ENCODE measurements at regions not wholly inside any gene's neighbourhood (a gene's known extent, or its start where the extent isn't known, plus 50 kb on each side); places are given as distances from the start of the nearest gene placed in this dataset.

GRCh38 chr6:88558981-88559380, 392.8 kb upstream of the CNR1 start:
- no peak for DNase-seq (ENCODE audit: extremely low read depth, low read depth)

DNA sequence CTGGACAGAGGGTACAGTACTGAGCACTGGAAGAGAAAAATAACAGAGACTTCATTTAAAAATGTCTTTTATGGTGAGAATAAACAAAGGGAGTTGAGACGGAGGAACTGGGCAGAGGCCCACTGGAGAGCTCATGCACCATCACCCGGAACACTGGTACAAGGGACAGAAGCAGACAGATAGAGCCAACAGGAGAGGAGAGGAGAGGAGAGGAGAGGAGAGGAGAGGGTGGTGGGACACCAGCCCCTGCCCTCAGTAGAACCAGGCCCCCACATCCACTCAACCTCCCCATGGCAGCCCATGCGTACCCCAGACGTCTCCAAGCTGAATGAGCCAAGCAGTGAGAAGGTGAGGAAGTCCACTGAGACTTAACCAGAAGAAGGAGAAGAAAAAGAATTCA, 390.5 kb upstream of the CNR1 start:
- no peak for DNase-seq (ENCODE audit: extremely low read depth, low read depth)

DNA sequence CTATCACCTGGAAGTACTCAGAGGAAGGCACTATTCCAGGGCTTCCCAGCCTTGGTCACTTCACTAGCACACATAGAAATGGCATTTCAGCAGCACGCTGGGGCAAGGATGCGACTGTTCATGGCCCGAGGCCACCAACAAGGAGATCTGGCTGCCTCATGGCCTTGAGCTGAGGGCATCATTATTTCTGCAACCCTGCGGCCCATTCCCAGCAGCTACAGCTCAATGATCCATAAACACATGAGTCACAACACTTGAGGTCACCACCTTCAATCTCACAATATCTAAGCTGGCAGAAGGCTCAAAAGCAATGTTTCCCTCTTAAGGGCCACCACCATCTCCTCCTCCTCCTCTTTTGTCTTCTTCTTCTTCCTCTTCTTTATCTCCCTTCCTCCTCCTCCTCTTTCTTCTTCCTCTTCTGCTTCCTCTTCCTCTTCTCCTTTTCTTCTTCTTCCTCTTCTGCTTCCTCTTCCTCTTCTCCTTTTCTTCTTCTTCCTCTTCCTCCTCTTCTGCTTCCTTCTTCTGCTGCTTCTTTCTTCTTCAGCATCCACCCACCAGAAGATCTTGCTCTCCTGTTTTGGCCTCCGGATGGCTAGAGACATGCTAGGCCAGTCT, 382.9 kb upstream of the CNR1 start:
- DNase-seq (ENCODE audit: extremely low read depth, low read depth): no peak

DNA sequence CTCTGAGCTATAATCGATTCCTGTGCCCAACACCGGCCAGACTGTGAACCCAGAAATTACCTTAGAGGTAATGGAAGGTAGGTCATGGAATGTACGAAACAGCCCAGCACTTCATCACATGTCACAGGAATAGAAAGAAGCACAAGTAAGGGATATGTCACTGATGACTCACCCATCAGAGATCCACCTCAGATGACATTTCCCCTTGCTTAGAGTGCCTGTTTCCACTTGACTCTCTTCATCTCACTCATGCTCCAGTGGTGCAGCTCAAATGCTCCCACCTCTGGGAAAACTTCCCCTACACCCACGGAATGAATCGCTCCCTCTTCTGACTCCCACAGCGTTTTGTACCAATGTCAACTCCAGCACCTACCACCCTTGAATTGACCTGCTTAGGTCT, 381.6 kb upstream of the CNR1 start:
- DNase-seq (ENCODE audit: extremely low read depth, low read depth): no peak

GRCh38 chr6:88545991-88546390, 379.8 kb upstream of the CNR1 start:
- no peak for DNase-seq (ENCODE audit: extremely low read depth, low read depth)

DNA sequence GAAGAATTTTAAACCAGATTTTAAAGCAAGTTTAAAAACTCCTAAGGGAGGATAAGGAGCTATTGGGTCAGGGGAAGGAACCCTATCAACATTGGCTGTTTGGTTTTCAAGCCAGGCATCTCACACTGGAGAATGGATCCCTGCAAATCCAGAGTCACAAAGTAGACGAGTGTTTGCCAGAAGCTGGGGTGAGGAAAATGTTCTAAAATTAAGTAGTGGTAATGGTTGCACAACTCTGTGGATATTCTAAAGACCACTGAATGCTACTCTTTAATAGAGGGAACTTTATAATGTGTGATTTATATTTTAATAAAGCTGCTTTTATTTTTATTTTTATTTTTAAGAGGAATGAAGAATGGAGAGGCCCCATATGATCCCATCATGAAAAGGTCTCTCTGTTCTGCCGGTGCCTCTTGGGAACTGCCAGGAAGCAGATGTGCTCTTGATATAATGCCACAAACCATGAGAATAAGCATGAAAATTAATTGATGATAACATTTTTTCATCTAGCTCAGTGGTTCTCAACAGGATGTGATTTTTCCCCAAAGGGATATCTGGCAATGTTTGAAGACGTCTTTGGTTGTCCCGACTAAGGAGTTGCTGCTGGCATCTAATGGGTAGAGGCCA, 379.0 kb upstream of the CNR1 start:
- no peak for DNase-seq (ENCODE audit: extremely low read depth, low read depth)

- no peak for DNase-seq (ENCODE audit: extremely low read depth, low read depth)
Measured at GRCh38 chr6:88539295-88539764, 373.2 kb upstream of the CNR1 start.

DNA sequence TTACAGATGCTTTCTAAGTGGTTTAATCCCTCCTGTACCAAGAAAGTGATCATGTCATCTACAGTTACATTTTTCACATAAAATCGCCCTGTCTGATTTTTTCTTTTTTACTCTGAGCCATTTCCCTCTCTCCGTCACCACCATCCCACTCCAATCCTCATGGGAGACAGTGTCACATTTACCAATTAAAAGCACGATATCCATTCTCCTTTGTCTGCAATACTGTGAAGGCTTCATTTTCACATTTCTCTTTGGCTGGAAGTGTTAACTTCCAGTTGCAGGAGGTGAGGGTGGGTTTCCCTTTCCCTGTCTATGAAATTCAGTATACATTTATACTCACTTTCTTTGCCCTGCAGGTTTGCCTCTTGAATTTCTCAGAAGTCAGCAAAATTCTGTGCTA, 372.7 kb upstream of the CNR1 start:
- no peak for DNase-seq (ENCODE audit: extremely low read depth, low read depth)

DNA sequence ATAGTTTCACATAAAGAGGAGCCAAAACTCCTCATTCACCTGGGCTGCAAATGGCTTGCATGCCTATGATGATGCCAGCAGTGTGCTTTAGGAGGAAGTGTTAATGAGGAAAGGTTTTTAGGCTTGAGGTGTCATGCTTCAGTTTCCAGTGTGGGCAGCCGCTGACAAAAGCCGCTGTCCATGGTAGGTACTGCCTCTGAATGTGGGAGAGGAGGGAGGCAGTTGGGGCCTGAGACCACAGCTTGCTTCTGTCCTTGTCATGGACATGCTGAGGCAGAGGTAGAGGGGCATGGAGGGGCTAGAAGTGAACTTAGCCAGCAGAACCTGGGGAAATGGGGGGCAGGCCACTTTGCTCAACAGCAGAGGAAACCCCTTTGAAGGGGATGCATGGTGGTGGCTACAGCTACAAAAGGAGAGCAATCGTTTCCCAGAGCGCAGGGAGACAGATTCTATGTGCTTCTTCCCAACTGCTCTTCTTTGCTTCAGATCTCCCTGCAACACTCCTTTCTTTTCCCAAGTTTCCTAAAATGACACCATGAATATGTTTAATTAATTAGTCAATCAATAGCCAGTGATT, 372.1 kb upstream of the CNR1 start:
- peak; percentile 3 for DNase-seq (ENCODE audit: extremely low read depth, low read depth)

DNA sequence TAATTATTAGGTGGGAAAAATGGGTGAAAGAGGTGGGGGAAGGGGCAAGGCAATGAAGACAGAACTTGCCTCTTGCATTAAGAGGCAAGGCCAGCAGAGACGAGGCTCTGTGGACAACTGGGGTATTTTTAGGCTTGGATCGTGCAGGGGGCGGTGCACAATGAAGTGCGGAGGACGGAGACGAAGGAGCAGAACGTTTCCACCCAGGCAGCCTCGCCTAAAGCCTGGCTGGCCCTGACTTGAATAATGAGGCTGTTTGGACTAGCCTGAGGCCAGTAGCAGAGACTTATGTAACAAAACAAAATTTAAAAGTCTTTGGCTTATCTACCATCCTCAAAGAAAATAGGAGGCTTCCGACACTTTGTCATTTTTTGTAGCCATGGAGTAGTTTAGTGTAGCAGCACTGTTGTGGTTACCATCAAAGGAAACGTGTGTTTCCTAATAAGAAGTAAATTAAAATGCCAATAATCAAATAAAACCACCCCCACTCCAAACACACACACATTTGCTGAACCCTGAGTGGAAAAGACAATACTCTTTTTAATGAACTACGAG, 370.0 kb upstream of the CNR1 start:
- no peak for DNase-seq (ENCODE audit: extremely low read depth, low read depth)

- no peak for DNase-seq (ENCODE audit: extremely low read depth, low read depth)
Measured at GRCh38 chr6:88535306-88535705, 369.2 kb upstream of the CNR1 start.

- DNase-seq (ENCODE audit: extremely low read depth, low read depth): no peak
Measured at GRCh38 chr6:88532241-88532860, 366.2 kb upstream of the CNR1 start.

- no peak for DNase-seq (ENCODE audit: extremely low read depth, low read depth)
Measured at GRCh38 chr6:88529726-88530125, 363.6 kb upstream of the CNR1 start.

GRCh38 chr6:88520445-88520844, 354.3 kb upstream of the CNR1 start:
- DNase-seq (ENCODE audit: extremely low read depth, low read depth): no peak

GRCh38 chr6:88520017-88520338, 353.8 kb upstream of the CNR1 start:
- DNase-seq (ENCODE audit: extremely low read depth, low read depth): no peak

DNA sequence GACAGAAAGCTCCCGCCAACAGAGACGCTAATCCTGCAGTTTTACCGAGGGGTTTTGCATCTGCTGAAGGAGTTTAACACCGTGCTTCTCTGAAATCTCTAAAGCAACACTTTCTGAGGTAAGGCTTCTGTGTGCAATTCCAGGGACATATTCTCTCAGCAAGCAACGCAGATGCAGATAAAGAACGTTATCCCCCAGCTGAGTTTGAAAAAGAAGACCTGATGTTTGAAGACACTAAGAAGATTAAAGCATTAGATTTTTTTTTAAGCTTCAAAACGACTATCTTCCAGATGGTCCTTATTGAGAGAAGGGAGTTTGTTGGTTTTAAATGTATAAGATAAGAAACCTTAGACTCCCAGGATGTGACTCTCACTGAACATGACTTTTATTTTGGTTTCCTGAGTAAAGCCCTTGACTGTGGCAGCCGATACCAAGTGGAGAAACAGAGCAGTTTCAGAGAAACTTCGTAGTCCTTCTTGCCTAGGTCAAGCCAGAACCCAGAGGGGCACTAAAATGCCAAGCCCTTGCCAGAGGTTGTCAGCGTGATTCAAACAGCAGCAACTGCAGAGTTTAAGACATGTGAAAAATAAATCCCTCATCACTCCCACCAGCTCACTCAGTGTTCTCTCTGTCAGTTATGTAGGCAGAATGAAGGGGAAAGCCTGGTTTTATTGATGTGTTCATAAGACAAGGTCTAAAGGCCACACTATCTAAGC, 353.3 kb upstream of the CNR1 start:
- DNase-seq (ENCODE audit: extremely low read depth, low read depth): no peak

DNA sequence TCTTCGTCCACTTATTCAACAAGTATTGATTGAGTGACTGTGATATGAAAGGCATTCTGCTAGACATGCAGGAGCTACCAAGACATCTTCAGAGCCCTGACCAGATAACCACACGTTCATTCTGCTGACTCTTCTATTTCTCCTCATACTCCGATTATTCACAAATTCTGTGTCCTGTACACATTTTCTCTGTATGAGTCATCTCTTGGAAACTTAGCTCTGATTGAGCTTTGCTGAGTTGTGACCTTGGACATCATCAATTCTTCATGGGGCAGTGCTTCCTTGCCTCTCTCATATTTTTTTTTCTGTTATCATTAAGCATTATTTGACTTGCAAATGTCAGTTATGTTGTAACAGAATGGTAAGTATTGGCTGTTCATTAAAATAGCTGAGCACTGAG, 351.6 kb upstream of the CNR1 start:
- no peak for DNase-seq (ENCODE audit: extremely low read depth, low read depth)

DNA sequence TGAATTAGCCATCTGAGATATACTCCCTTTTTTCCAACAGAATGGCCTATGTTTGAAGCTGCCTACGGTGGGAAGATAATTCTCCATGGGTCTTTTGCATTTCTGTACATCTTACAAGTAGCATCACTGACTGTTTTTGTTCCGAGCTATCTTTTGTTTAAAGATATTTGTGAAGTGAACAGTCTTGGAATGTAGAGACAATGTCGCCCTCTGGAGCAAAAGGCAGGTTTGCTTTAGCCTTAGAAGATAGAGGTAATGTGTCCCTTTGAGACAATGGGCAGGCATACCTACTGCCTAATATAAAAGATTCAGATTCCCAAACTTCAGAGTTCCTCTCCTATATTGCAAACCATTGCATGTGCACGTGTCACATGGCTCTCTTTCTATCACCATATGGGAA, 347.8 kb upstream of the CNR1 start:
- no peak for DNase-seq (ENCODE audit: extremely low read depth, low read depth)

- no peak for DNase-seq (ENCODE audit: extremely low read depth, low read depth)
Measured at GRCh38 chr6:88513471-88513870, 347.3 kb upstream of the CNR1 start.

DNA sequence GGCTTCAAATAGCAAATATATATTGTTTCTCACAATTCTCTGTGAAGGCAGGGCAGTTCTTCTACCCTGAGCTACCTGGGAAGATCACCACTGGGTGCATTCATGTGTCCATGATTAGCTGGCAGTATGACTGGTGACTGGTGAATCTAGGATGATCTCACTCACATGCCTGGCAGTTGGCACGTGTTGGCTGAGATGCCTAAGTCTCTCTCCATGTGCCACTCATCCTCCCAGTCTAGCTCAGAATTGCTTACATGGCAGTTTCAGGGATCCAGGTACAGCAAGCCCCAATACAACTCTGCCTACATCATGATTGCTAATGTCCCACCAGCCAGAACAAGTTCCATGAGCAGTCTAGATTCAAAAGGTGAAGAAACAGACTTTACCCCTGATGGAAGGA, 346.8 kb upstream of the CNR1 start:
- no peak for DNase-seq (ENCODE audit: extremely low read depth, low read depth)

GRCh38 chr6:88502391-88502790, 336.2 kb upstream of the CNR1 start:
- DNase-seq (ENCODE audit: extremely low read depth, low read depth): no peak
